Gastroesophageal sphincter (tissue), 3 donors: ENCODE measurements at regions not wholly inside any gene's neighbourhood (a gene's known extent, or its start where the extent isn't known, plus 50 kb on each side); places are given as distances from the start of the nearest gene placed in this dataset.

ENCODE experiments used
- POLR2A ChIP-seq, 2 donors: fragments of 450-650 bp; IDR thresholded peaks; one replicate each; pipeline ENCODE4 v1.6.1; 2017; ENCODE audit warnings: antibody characterized with exemption in 2 of 2, mild to moderate bottlenecking in 2 of 2, moderate library complexity in 1 of 2
- TF ChIP-seq, protein P1 (sequence below), 4 experiments: fragments of 200-600 bp in 2 of 4; fragments of 450-650 bp in 2 of 4; sonication (generic) in 1 of 4; IDR thresholded peaks; one replicate each; pipeline ENCODE4 v1.5.1; 2017 to 2019; ENCODE audit warnings: antibody characterized with exemption in 4 of 4, mild to moderate bottlenecking in 2 of 4, moderate library complexity in 2 of 4

DNA sequence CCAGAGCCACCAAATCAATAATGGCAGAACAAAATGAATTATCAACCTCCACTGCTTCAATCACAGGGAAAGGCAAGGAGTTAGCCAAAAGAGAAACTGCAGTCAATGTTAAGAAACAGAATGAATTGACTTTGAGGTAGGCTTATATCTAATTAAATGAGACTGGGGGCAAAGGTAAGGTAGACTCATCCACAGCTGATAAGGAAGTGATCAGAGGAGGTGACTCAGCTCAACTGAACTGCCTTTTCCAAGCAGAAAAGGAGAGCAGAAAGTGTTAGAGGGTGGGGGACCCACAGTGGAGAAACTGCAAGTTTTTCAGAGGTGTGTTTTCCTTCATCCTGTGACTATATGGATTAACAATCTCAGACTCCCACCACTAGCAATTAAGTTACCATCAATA lies 345.8 kb upstream of the PPARGC1A start:
- TF ChIP-seq, protein P1, sequence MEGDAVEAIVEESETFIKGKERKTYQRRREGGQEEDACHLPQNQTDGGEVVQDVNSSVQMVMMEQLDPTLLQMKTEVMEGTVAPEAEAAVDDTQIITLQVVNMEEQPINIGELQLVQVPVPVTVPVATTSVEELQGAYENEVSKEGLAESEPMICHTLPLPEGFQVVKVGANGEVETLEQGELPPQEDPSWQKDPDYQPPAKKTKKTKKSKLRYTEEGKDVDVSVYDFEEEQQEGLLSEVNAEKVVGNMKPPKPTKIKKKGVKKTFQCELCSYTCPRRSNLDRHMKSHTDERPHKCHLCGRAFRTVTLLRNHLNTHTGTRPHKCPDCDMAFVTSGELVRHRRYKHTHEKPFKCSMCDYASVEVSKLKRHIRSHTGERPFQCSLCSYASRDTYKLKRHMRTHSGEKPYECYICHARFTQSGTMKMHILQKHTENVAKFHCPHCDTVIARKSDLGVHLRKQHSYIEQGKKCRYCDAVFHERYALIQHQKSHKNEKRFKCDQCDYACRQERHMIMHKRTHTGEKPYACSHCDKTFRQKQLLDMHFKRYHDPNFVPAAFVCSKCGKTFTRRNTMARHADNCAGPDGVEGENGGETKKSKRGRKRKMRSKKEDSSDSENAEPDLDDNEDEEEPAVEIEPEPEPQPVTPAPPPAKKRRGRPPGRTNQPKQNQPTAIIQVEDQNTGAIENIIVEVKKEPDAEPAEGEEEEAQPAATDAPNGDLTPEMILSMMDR (IDR thresholded peaks at IDR 0.05), result no peak
- TF ChIP-seq POLR2A (IDR thresholded peaks at IDR 0.05), result no peak
